ENCODE measurements at regions not wholly inside any gene's neighbourhood (a gene's known extent, or its start where the extent isn't known, plus 50 kb on each side); places are given as distances from the start of the nearest gene placed in this dataset.

DNA sequence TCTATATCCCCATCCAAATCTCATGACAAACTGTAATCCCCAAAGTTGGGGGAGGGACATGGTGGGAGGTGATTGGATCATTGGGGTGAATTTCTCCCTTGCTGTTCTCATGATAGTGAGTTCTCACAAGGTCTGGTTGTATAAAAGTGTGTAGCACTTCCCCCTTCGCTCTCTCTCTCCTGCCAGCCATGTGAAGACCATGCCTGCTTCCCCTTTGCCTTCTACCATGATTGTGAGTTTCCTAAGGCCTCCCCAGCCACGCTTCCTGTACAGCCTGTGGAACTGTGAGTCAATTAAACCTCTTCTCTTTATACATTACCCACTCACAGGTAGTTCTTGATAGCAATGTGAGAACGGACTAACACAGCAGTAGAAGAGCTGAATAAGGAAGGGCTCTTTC is 62.6 kb upstream of the VASH1 start:
- no peak for DNase-seq (ENCODE audit: low read depth, low spot score)

DNA sequence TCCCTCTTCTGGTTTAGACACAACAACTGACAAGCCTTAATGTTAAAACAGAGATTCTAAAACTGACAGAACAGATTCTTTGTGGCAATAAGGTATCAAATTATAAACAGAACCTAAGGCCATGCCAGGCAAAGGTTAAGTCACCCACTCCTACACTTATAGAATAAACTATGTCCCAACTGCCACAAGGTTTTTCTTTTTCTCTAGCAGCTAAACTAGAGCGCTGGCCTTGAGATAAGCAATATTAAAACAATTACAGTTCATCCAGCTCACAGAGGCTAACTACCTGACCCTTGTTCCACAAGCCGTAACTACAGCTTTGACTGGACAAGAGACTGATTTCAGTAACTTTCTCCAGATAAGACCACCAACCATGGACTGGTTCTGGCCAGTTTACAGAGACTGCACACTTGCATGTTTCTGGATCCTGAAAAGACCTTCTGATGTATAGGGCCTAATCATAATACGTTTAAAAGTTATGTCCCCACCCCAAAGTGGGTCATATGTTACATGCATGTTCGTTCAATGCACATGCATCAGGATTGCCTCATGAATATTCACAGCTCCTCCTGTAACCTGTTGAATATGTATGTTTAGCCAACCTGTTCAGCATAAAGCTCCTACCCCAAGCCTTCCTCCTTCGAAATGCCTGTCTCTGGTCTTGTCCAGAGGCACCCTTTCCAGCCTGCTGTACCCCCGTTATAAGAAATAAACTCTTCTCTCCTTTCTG is 61.9 kb upstream of the VASH1 start:
- DNase-seq (ENCODE audit: low read depth, low spot score) = no peak

DNA sequence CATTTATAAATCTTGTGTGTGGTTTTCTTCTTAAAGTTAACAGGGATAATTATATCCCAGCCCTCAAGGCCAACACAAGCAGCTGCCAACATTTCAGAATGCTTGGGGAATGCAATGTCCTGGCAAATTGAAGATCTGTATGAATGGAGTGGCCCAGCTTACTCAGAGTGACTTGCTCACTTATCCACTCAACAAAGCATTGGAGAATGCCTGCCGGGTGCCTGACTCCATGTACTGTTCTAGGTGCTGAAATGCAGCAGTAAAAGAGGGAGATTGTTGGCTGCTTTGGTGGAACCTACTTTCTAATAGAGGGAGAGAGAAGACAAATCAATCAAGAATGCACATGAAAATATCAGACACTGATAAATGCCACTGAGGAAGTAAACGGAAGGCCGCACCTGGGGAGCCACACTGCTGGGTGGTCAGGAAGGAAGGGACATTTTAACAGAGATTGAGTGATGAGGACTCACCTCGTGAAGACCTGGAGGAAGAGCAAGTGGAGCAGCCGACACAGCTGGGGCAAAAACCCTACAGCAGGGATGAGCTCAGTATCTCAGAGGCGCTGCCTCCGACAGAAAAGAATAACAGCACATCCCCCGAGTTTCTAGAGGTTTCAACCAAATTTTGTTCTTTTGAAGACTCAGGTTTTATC is 61.2 kb upstream of the VASH1 start:
- no peak for DNase-seq (ENCODE audit: low read depth, low spot score)

DNA sequence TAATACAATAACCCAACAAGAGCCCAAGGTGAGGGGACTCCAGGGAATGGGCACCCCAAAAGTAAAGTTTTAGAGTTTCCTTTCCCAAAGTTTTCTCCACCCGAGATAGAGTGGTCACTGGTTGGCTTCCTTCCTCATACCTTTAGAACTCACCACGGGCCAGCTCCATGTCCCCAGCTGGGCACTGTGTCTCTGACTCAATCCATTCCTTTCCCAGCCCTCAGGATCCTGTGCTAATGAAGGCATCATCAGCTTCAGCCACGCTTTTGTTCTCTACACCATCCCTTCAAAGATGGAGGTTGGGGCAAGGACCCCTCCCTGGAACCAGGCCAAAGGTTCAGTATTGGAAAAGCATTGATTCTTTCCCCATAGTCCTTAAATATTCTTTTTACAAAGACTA is 59.8 kb upstream of the VASH1 start:
- no peak for DNase-seq (ENCODE audit: low read depth, low spot score)

DNA sequence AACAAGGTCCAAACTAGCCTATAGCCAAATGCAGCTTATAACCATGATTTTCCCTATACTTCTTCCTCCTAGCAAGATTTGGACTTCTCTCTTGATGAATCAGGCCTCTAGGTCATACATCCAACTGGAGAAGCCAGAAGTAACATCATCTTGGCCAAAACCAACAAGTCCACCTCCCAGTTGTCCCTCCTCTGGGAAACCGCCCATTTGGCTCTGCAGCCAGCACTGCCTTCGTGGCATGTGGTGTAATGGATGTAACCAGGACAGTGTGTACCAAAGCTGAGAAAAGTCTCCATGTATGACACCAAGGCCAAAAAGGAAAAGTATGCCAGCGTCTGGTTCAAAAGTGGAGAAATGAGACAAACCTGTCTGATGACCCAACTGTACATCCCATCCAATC is 59.3 kb upstream of the VASH1 start:
- no peak for DNase-seq (ENCODE audit: low read depth, low spot score)

DNA sequence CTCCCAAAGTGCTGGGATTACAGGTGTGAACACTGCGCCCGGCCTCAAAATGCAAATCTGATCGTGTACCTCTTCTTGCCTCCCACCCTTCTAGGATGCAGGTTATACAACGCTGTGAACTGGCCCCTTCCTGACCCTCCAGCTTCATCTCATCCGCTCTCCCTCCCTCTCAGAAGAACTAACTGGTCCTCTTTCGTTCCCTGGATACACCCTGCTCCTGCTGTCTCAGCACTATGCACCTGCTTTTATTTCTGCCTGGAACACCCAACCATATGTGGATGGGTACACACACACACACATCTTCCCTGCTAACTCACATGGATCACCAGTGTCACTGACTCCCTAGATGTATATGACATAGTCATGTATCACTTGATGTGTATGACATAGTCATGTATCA is 56.1 kb upstream of the VASH1 start:
- no peak for DNase-seq (ENCODE audit: low read depth, low spot score)

DNA sequence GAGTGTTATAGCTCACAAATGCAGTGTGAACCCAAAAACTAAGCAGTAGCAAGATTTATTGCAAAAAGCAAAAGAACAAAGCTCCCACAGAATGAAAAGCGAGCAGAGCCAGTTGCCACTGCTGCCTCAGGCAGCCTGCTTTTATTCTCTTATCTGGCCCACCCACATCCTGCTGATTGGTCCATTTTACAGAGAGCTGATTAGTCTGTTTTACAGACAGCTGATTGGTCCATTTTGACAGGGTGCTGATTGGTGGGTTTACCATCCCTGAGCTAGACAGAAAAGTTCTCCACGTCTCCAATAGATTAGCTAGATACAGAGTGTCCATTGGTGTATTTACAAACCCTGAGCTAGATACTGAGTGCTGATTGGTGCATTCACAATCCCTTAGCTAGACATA is 55.1 kb upstream of the VASH1 start:
- DNase-seq (ENCODE audit: low read depth, low spot score) = peak; percentile 21

DNA sequence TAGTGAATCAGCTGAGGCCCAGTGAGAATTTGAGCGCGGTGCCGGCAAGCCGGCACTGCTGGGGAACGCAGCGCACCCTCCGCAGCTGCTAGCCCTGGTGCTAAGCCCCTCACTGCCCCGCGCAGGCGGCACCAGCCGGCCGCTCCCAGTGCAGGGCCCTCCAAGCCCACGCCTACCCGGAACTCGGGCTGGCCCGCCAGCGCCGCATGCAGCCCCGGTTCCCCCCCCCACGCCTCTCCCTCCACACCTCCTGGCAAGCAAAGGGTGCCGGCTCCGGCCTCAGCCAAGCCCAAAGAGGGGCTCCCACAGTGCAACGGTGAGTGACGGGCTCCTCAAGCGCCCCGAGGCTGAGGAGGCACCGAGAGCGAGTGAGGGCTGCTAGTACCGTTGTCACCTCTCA is 54.5 kb upstream of the VASH1 start:
- no peak for DNase-seq (ENCODE audit: low read depth, low spot score)

DNA sequence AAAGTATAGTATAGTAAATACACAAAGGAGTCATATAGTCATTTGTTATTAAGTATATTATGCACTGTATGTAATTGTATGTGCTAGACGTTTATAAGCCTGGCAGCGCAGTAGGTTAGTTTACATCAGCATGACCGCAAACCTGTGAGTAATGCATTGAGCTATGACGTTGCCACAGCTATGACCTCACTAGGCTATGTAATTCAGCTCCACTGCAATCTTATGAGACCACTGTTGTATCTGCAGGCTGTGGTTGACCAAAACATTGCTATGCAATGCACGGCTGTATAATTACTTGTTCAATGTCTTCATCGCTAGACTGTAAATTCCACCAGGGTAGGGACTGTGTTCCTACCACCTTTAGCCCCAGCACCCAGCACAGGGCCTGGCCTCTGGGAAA is 53.2 kb upstream of the VASH1 start:
- DNase-seq (ENCODE audit: low read depth, low spot score) = no peak

DNA sequence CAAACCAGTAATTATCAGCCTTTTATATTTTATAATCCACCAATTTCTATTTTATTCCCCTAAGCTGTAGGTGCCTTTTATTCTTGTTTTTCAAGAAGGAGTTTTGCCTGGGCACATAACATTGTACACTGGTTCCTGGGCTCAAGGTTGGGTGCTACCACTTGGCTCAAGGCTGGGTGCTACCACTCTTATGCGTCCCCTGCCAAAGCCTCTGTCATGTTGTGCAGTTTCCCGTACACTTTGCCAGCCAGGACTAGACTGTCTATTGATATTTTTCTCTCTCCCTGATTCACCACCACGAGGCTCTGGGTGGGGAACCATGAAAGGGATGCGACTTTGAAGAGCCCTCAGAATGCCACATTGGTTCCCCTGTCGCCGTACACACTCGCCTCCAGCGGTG is 52.5 kb upstream of the VASH1 start:
- no peak for DNase-seq (ENCODE audit: low read depth, low spot score)

DNA sequence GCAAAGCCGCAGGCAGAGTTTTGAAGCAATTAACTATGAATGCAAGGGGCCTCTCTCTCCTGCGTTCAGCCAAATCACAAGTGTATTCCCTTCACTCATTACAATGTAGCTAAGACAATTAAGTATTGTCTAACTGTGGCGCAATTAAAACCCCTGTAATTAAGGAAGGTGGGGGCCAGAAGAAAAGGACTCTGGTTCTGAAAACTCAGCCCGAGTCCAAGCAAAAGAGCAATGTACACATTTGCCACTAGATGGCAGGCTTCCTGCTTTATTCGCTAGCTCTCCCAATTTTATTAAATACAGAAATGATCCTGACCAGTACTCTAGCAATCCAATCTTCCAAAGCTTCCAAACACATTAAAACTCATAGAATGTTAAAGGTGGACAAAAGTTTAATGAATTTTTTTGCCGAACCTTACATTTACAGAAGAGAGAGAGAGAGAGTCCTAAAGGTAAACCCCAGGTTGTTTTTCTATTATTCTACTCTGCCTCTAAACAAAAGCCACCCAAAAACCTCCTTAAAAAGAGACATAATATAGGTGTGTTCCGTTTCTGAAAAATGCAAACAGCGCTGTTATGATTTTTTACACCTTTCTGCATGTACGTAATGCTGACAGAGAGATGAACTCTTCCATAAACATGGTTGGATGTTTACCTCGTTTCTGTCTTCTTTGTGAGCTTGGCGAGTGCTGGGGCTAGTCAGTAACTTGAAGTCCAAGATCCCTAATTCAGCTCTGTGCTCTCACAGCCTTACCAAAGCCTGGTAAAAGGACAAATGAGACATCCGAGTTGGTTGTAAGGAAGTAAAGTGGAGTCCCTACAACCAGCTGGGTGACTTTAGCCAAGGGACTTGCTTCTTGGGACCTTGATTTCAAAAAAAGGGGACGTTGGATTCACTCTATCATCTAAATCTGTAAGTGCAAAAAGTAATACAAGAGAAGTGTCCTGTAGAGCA is 50.9 kb upstream of the VASH1 start:
- peak; percentile 34 for DNase-seq (ENCODE audit: low read depth, low spot score)

Measured in ELF-1 (cell line).